22Rv1 (cell line): ENCODE measurements at regions not wholly inside any gene's neighbourhood (a gene's known extent, or its start where the extent isn't known, plus 50 kb on each side); places are given as distances from the start of the nearest gene placed in this dataset.

ENCODE experiments used
- H3K27ac ChIP-seq: fragments of 450-650 bp; 2 replicates; pipeline ENCODE4 v1.5.1; 2017
- ZFX ChIP-seq: fragments of 450-650 bp; IDR thresholded peaks from 2 replicates; pipeline ENCODE4 v1.6.1; 2017; ENCODE audit warnings: antibody characterized with exemption, borderline replicate concordance
- TF ChIP-seq, protein P1 (sequence below): fragments of 450-650 bp; IDR thresholded peaks from 2 replicates; pipeline ENCODE4 v1.5.1; 2017; ENCODE audit warnings: mild to moderate bottlenecking

DNA sequence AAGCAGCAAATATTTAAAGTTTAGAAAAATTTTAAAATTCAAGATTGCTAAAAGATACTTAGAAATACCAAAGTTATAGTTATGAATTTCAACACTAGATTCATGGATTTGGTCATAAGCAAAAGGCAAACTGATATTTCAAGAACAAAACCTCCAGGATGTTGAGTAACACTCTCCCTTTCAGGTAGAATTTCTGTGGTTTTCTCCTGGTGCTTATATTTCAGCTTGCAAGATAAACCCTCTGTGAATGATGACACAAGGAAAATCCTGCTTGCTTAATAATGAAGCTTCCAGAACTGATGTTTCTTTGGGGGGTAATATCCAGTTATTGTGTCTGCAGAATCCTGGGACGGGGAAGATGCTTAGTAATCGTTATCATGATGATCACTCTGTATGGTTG lies 320.3 kb upstream of the EDNRB start:
- no peak overlapping the region for H3K27ac ChIP-seq

DNA sequence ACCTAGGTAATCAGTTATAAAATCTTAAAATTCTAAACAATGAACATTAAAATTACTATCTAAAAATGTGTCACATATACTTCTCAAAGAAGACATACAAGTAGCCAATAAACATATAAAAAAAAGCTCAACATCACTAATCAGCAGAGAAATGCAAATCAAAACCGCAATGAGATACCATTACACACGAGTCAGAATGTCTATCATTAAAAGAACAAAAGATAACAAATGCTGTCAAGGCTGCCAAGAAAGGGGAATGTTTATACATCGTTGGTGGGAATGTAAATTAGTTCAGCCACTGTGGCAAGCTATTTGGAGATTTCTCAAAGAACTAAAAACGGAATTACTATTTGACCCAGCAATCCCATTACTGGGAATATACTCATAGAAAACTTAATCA lies 310.3 kb upstream of the EDNRB start:
- TF ChIP-seq, protein P1, sequence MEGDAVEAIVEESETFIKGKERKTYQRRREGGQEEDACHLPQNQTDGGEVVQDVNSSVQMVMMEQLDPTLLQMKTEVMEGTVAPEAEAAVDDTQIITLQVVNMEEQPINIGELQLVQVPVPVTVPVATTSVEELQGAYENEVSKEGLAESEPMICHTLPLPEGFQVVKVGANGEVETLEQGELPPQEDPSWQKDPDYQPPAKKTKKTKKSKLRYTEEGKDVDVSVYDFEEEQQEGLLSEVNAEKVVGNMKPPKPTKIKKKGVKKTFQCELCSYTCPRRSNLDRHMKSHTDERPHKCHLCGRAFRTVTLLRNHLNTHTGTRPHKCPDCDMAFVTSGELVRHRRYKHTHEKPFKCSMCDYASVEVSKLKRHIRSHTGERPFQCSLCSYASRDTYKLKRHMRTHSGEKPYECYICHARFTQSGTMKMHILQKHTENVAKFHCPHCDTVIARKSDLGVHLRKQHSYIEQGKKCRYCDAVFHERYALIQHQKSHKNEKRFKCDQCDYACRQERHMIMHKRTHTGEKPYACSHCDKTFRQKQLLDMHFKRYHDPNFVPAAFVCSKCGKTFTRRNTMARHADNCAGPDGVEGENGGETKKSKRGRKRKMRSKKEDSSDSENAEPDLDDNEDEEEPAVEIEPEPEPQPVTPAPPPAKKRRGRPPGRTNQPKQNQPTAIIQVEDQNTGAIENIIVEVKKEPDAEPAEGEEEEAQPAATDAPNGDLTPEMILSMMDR = no peak
- no peak for TF ChIP-seq ZFX
- no peak overlapping the region for H3K27ac ChIP-seq

More for the DNA sequence above, 320.3 kb upstream of the EDNRB start:
- TF ChIP-seq, protein P1 = no peak

DNA sequence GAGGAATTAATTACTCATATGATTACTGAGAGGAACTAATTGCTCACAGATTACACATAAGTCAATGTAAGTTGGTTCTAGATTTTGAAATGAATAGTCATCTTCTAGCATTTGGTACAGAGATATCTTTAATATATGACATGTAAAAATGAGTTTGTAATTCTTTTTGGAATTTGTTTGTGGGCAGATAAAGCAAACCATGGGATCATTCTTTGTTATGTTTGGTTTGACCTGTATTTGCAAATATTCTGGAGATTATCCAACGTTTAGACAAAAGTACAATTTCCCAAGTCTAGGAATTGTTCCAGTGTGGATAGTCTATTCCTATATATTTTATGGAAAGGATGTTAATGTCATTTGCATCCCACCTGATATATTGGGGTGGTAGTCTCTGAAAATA lies 309.6 kb upstream of the EDNRB start:
- no peak overlapping the region for H3K27ac ChIP-seq
- TF ChIP-seq, protein P1 = no peak
- no peak for TF ChIP-seq ZFX

DNA sequence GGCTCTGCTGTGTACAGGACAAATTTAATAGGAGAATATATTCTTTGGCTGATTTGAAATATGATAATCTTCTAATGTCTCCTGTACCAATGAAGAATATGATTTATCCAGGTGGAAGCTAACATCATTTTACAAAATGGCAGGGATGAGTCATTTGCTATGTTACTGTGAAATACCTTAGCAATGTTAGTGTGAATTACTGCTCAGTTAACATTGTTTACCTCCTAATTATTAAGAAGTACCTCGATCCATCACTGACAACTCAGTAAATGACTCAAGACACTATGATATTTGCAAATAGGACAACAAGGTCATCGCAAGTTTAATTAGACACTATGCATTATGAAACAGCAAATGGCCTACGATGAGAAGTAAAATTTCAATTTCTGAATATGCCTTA lies 309.1 kb upstream of the EDNRB start:
- no peak overlapping the region for H3K27ac ChIP-seq
- TF ChIP-seq ZFX = no peak
- TF ChIP-seq, protein P1 = no peak

DNA sequence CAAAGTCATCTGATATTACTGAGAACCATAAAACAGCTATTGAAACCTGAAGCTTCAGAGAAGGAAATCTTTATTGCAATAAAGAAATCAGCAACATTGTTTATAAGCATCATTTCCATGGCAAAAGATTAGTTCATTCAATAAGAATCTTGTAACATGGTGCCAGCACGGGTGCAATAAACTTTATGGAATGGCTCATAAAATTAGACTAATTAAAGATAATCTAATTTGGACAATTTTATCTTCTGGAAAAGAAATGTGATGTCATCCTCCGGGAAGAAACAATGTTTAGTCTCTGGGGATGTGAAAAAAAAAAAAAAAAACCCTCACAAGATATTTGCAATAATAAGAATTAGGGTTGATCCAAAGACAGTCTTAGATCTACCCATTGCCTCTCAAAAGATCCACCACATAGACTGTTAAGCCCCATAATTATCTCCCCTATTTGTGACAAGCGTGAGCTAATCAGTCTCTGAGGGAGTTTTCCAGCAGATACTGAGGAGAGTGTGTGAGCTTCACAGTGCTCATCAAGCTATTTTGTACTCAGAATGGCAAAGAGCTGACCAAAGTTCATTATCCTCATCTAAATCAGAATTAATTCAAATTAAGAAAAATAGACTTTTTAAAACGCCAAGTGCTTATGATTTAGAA lies 297.0 kb upstream of the EDNRB start:
- TF ChIP-seq, protein P1 = no peak
- no peak for TF ChIP-seq ZFX
- H3K27ac ChIP-seq = no peak overlapping the region

DNA sequence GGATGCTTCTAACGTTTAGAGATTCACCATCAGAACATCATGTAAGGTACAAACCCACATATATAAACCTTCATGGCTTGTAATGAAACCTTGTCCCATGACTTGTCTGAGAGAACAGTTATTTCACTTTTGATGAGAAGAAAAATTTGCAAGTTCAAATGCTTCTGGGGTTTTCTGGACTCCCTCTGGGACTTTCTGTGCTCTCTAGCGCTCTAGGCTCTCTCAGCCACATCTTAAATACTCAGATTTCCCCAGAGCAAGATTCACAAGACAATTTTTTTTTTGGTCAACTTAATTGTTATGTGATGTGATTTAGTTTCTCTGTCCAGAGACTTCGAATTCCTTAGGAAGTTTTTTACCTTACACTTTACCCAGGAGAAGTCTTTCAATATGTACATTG lies 282.8 kb upstream of the EDNRB start:
- TF ChIP-seq, protein P1 = no peak
- TF ChIP-seq ZFX = no peak
- H3K27ac ChIP-seq = no peak overlapping the region

DNA sequence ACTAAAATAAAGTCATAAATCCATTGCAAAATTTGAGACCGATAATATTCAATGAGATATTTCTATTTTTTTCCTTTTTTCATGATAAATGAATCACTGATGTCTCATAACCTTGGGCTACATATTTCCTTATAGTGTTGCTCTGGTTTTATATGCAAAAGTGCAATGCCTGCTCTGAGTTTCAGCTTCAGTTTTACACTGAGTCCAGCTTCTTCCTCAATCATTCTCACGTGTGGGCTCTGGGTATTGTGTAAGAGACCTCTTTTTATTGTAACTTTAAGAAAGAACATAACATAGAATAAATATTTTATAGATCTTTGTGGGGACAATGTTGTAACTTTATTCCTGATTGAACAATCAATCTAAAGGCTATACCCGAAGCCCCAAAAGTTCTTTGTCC lies 280.2 kb upstream of the EDNRB start:
- TF ChIP-seq, protein P1 = no peak
- TF ChIP-seq ZFX = no peak

More for the DNA sequence above, 280.2 kb upstream of the EDNRB start:
- no peak overlapping the region for H3K27ac ChIP-seq
